ENCODE measurements at regions not wholly inside any gene's neighbourhood (a gene's known extent, or its start where the extent isn't known, plus 50 kb on each side); places are given as distances from the start of the nearest gene placed in this dataset.

GRCh38 chr5:112648264-112648663 lies 89.4 kb upstream of the APC start:
- H3K9me2 ChIP-seq (ENCODE audit: insufficient read depth, low read length) = no peaks in the 10 kb centered on the region
- no peaks in the 10 kb centered on the region for H4K20me1 ChIP-seq (ENCODE audit: insufficient read depth, low read length)
- H3K9me3 ChIP-seq (ENCODE audit: low read length) = no peaks in the 10 kb centered on the region
- no peaks in the 10 kb centered on the region for H3K36me3 ChIP-seq (ENCODE audit: insufficient read depth, low read length)
- no peaks in the 10 kb centered on the region for H3K79me2 ChIP-seq (ENCODE audit: insufficient read depth, low read depth, low read length)
- H3K4me2 ChIP-seq (ENCODE audit: low read length) = no peak overlapping the region
- no TSS peak for BruUV-seq (replicated peaks)
- TF ChIP-seq EZH2phosphoT487 (IDR thresholded peaks at IDR 0.05; ENCODE audit: borderline replicate concordance, low read depth, low read length) = no peak
- TF ChIP-seq, protein P1, sequence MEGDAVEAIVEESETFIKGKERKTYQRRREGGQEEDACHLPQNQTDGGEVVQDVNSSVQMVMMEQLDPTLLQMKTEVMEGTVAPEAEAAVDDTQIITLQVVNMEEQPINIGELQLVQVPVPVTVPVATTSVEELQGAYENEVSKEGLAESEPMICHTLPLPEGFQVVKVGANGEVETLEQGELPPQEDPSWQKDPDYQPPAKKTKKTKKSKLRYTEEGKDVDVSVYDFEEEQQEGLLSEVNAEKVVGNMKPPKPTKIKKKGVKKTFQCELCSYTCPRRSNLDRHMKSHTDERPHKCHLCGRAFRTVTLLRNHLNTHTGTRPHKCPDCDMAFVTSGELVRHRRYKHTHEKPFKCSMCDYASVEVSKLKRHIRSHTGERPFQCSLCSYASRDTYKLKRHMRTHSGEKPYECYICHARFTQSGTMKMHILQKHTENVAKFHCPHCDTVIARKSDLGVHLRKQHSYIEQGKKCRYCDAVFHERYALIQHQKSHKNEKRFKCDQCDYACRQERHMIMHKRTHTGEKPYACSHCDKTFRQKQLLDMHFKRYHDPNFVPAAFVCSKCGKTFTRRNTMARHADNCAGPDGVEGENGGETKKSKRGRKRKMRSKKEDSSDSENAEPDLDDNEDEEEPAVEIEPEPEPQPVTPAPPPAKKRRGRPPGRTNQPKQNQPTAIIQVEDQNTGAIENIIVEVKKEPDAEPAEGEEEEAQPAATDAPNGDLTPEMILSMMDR (conservative IDR thresholded peaks at IDR 0.05; ENCODE audit: low read length) = no peak
- no peak overlapping the region for H3K4me3 ChIP-seq (ENCODE audit: low read depth, low read length, poor library complexity, severe bottlenecking)
- DNase-seq (ENCODE audit: low spot score) = no peak
- H2AFZ ChIP-seq (ENCODE audit: low read length) = no peak overlapping the region
- H3K4me1 ChIP-seq (ENCODE audit: insufficient read depth, low read length, poor library complexity, severe bottlenecking) = no peaks in the 10 kb centered on the region
- no peak overlapping the region for H3K27ac ChIP-seq (ENCODE audit: low read depth, low read length, poor library complexity, severe bottlenecking)
- ChIA-PET POLR2A (interaction anchor here (0.6 kb wide), 1 partner anchor 47 kb away, joined by 3 read pairs; no protein-coding TSS in a partner anchor), CTCF (ENCODE audit: unreplicated experiment) (no interaction called here)
- intact Hi-C loops (cut with micrococcal nuclease; ENCODE audit: unreplicated experiment) = no loop called here

DNA sequence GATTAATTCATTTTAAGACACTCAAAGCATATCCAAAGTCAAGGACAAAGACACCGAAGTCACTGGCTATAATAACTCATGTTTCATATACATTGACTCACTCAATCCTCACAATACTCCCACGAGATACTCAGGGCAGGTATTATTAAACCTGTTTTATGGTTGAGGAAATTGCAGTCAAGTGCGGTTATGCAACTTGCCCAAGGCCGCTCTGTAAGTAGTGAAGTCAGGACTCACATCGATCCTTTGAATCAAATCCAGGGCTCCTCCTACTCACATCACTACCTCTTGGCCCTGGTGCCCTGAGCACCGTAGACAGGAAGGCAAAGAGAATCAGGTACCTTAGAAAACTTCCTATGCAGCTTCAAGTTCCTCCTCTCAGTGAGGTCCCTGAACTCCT lies 87.8 kb upstream of the APC start:
- Histone ChIP-seq H3K4me2 (ENCODE audit: low read length) (no peak overlapping the region), H3K36me3 (ENCODE audit: insufficient read depth, low read length) (no peaks in the 10 kb centered on the region), H2AFZ (ENCODE audit: low read length) (no peak overlapping the region), H4K20me1 (ENCODE audit: insufficient read depth, low read length) (no peaks in the 10 kb centered on the region), H3K4me3 (ENCODE audit: low read depth, low read length, poor library complexity, severe bottlenecking) (no peak overlapping the region), H3K79me2 (ENCODE audit: insufficient read depth, low read depth, low read length) (no peaks in the 10 kb centered on the region), H3K9me3 (ENCODE audit: low read length) (no peaks in the 10 kb centered on the region), H3K4me1 (ENCODE audit: insufficient read depth, low read length, poor library complexity, severe bottlenecking) (no peaks in the 10 kb centered on the region), H3K9me2 (ENCODE audit: insufficient read depth, low read length) (no peaks in the 10 kb centered on the region), H3K27ac (ENCODE audit: low read depth, low read length, poor library complexity, severe bottlenecking) (no peak overlapping the region)
- no peak for DNase-seq (ENCODE audit: low spot score)
- ChIA-PET CTCF (ENCODE audit: unreplicated experiment) (no interaction called here), POLR2A (interaction anchor here (1.0 kb wide), 1 partner anchor 17 kb away, joined by 4 read pairs; no protein-coding TSS in a partner anchor)
- intact Hi-C loops (cut with micrococcal nuclease; ENCODE audit: unreplicated experiment) = no loop called here
- no TSS peak for BruUV-seq (replicated peaks)
- TF ChIP-seq EZH2phosphoT487 (IDR thresholded peaks at IDR 0.05; ENCODE audit: borderline replicate concordance, low read depth, low read length) = no peak
- TF ChIP-seq, protein P1 (conservative IDR thresholded peaks at IDR 0.05; ENCODE audit: low read length) = no peak

- no peak overlapping the region for H3K4me2 ChIP-seq (ENCODE audit: low read length)
- DNase-seq (ENCODE audit: low spot score) = no peak
- no peaks in the 10 kb centered on the region for H4K20me1 ChIP-seq (ENCODE audit: insufficient read depth, low read length)
- H3K4me1 ChIP-seq (ENCODE audit: insufficient read depth, low read length, poor library complexity, severe bottlenecking) = no peaks in the 10 kb centered on the region
- intact Hi-C loops (cut with micrococcal nuclease; ENCODE audit: unreplicated experiment) = no loop called here
- ChIA-PET POLR2A (no interaction called here), CTCF (ENCODE audit: unreplicated experiment) (interaction anchor here (0.6 kb wide), 1 partner anchor 33 kb away, joined by 3 read pairs; no protein-coding TSS in a partner anchor)
- H3K36me3 ChIP-seq (ENCODE audit: insufficient read depth, low read length) = no peaks in the 10 kb centered on the region
- TF ChIP-seq, protein P1 (conservative IDR thresholded peaks at IDR 0.05; ENCODE audit: low read length) = no peak
- no peak for TF ChIP-seq EZH2phosphoT487 (IDR thresholded peaks at IDR 0.05; ENCODE audit: borderline replicate concordance, low read depth, low read length)
- no peaks in the 10 kb centered on the region for H3K9me3 ChIP-seq (ENCODE audit: low read length)
- H2AFZ ChIP-seq (ENCODE audit: low read length) = no peak overlapping the region
- H3K4me3 ChIP-seq (ENCODE audit: low read depth, low read length, poor library complexity, severe bottlenecking) = no peak overlapping the region
- no peak overlapping the region for H3K27ac ChIP-seq (ENCODE audit: low read depth, low read length, poor library complexity, severe bottlenecking)
- H3K9me2 ChIP-seq (ENCODE audit: insufficient read depth, low read length) = no peaks in the 10 kb centered on the region
- H3K79me2 ChIP-seq (ENCODE audit: insufficient read depth, low read depth, low read length) = no peaks in the 10 kb centered on the region
- no TSS peak for BruUV-seq (replicated peaks)
Measured at GRCh38 chr5:112653638-112654205, 84.0 kb upstream of the APC start.

Measured in OCI-LY7 (cell line).